Gastrocnemius medialis (tissue), 4 donors: ENCODE measurements at regions not wholly inside any gene's neighbourhood (a gene's known extent, or its start where the extent isn't known, plus 50 kb on each side); places are given as distances from the start of the nearest gene placed in this dataset.

ENCODE experiments used
- CTCF ChIP-seq, 5 experiments: fragments of 450-650 bp in 3 of 5; fragments of 200-600 bp in 2 of 5; sonication (generic) in 2 of 5; IDR thresholded peaks in 4 of 5; conservative IDR thresholded peaks in 1 of 5; 1 replicate in 4 of 5; 2 replicates in 1 of 5; pipeline ENCODE4 v1.5.1; 2016 to 2019; ENCODE audit warnings: antibody characterized with exemption in 5 of 5, mild to moderate bottlenecking in 3 of 5, moderate library complexity in 3 of 5
- POLR2A ChIP-seq, 2 donors: fragments of 450-650 bp; IDR thresholded peaks; one replicate each; pipeline ENCODE4 v1.6.1; 2017; ENCODE audit warnings: antibody characterized with exemption in 2 of 2, mild to moderate bottlenecking in 2 of 2, moderate library complexity in 2 of 2

GRCh38 chr4:131302108-131302507 is 1847.0 kb upstream of the PCDH10 start:
- TF ChIP-seq CTCF (IDR thresholded peaks at IDR 0.05 in 4 of 5, conservative IDR thresholded peaks at IDR 0.05 in 1 of 5) (no peak), POLR2A (IDR thresholded peaks at IDR 0.05) (no peak)
